NT2/D1 (cell line): ENCODE measurements at regions not wholly inside any gene's neighbourhood (a gene's known extent, or its start where the extent isn't known, plus 50 kb on each side); places are given as distances from the start of the nearest gene placed in this dataset.

Source experiments
- DNase-seq: peaks from one replicate; pipeline ENCODE4 v3.0.0-alpha.2; 2011; ENCODE audit warnings: low read depth, low spot score
- H3K27me3 ChIP-seq: 2 replicates; pipeline ENCODE4 v1.6.0; 2011; ENCODE audit warnings: mild to moderate bottlenecking; ENCODE audit not compliant: insufficient read length, insufficient read depth
- H3K36me3 ChIP-seq: 2 replicates; pipeline ENCODE4 v1.6.1; 2011; ENCODE audit warnings: mild to moderate bottlenecking, low read length, mixed read lengths; ENCODE audit not compliant: insufficient read depth, insufficient read length
- H3K4me1 ChIP-seq: 2 replicates; pipeline ENCODE4 v1.5.1; 2011; ENCODE audit not compliant: insufficient read depth, insufficient read length
- H3K4me3 ChIP-seq: 2 replicates; pipeline ENCODE4 v1.5.1; 2011; ENCODE audit warnings: low read depth; ENCODE audit not compliant: insufficient read length
- H3K9ac ChIP-seq: 2 replicates; pipeline ENCODE4 v1.6.0; 2011; ENCODE audit warnings: low read depth; ENCODE audit not compliant: insufficient read length
- H3K9me3 ChIP-seq: 2 replicates; pipeline ENCODE4 v1.5.1; 2011; ENCODE audit warnings: mild to moderate bottlenecking, low read length; ENCODE audit not compliant: insufficient read depth
- SUZ12 ChIP-seq: IDR thresholded peaks from 2 replicates; pipeline ENCODE4 v1.6.1; 2011; ENCODE audit not compliant: insufficient read length, insufficient read depth; ENCODE audit errors: extremely low read depth
- YY1 ChIP-seq: IDR thresholded peaks from 2 replicates; pipeline ENCODE4 v1.6.1; 2011; ENCODE audit not compliant: insufficient read length, insufficient read depth
- ZNF274 ChIP-seq: IDR thresholded peaks from 2 replicates; pipeline ENCODE4 v1.6.1; 2011; ENCODE audit warnings: mild to moderate bottlenecking, low read depth, low read length

GRCh38 chr5:85108471-85108870 is 723.8 kb upstream of the EDIL3 start:
- Histone ChIP-seq H3K27me3 (no peaks in the 10 kb centered on the region), H3K36me3 (no peaks in the 10 kb centered on the region), H3K4me3 (no peak overlapping the region), H3K4me1 (no peaks in the 10 kb centered on the region), H3K9ac (no peak overlapping the region), H3K9me3 (no peaks in the 10 kb centered on the region)
- no peak for TF ChIP-seq YY1
- no peak for TF ChIP-seq SUZ12
- TF ChIP-seq ZNF274: no peak
- DNase-seq: no peak

- DNase-seq: no peak
- TF ChIP-seq ZNF274 (no peak), YY1 (no peak), SUZ12 (no peak)
- H3K4me3 ChIP-seq: no peak overlapping the region
- no peak overlapping the region for H3K9ac ChIP-seq
- no peaks in the 10 kb centered on the region for H3K36me3 ChIP-seq
- no peaks in the 10 kb centered on the region for H3K27me3 ChIP-seq
- H3K4me1 ChIP-seq: no peaks in the 10 kb centered on the region
- H3K9me3 ChIP-seq: no peaks in the 10 kb centered on the region
These were observed 724.9 kb upstream of the EDIL3 start for GRCh38 chr5:85109616-85110015.

- H3K9me3 ChIP-seq: no peaks in the 10 kb centered on the region
- H3K27me3 ChIP-seq: no peaks in the 10 kb centered on the region
- H3K36me3 ChIP-seq: no peaks in the 10 kb centered on the region
- TF ChIP-seq ZNF274: no peak
- TF ChIP-seq YY1: no peak
- no peak for TF ChIP-seq SUZ12
- no peak for DNase-seq
- no peaks in the 10 kb centered on the region for H3K4me1 ChIP-seq
- H3K4me3 ChIP-seq: no peak overlapping the region
- no peak overlapping the region for H3K9ac ChIP-seq
These were observed 747.6 kb upstream of the EDIL3 start for GRCh38 chr5:85132269-85132668.

- no peak for TF ChIP-seq SUZ12
- TF ChIP-seq ZNF274: no peak
- TF ChIP-seq YY1: no peak
These were observed 755.8 kb upstream of the EDIL3 start for GRCh38 chr5:85140471-85140870.

GRCh38 chr5:85143138-85143537 is 758.5 kb upstream of the EDIL3 start:
- H3K4me1 ChIP-seq: no peaks in the 10 kb centered on the region
- H3K9ac ChIP-seq: no peak overlapping the region
- no peaks in the 10 kb centered on the region for H3K27me3 ChIP-seq
- no peaks in the 10 kb centered on the region for H3K9me3 ChIP-seq
- H3K4me3 ChIP-seq: no peak overlapping the region
- no peaks in the 10 kb centered on the region for H3K36me3 ChIP-seq
- no peak for DNase-seq
- TF ChIP-seq ZNF274 (no peak), SUZ12 (no peak), YY1 (no peak)

More at GRCh38 chr5:85140471-85140870, 755.8 kb upstream of the EDIL3 start:
- Histone ChIP-seq H3K9ac (no peak overlapping the region), H3K9me3 (no peaks in the 10 kb centered on the region), H3K27me3 (no peaks in the 10 kb centered on the region), H3K36me3 (no peaks in the 10 kb centered on the region), H3K4me3 (no peak overlapping the region), H3K4me1 (no peaks in the 10 kb centered on the region)
- DNase-seq: no peak

GRCh38 chr5:85148701-85149100 is 764.0 kb upstream of the EDIL3 start:
- TF ChIP-seq SUZ12 (no peak), YY1 (no peak), ZNF274 (no peak)
- Histone ChIP-seq H3K36me3 (no peaks in the 10 kb centered on the region), H3K27me3 (no peaks in the 10 kb centered on the region), H3K4me1 (no peaks in the 10 kb centered on the region), H3K9ac (no peak overlapping the region), H3K4me3 (no peak overlapping the region), H3K9me3 (no peaks in the 10 kb centered on the region)
- DNase-seq: no peak

- H3K9ac ChIP-seq: no peak overlapping the region
- no peaks in the 10 kb centered on the region for H3K4me1 ChIP-seq
- no peak overlapping the region for H3K4me3 ChIP-seq
- no peaks in the 10 kb centered on the region for H3K27me3 ChIP-seq
- TF ChIP-seq SUZ12 (no peak), ZNF274 (no peak), YY1 (no peak)
- no peaks in the 10 kb centered on the region for H3K9me3 ChIP-seq
- no peak for DNase-seq
- no peaks in the 10 kb centered on the region for H3K36me3 ChIP-seq
These were observed 774.7 kb upstream of the EDIL3 start for GRCh38 chr5:85159395-85159794.

- H3K4me1 ChIP-seq: no peaks in the 10 kb centered on the region
- no peak overlapping the region for H3K4me3 ChIP-seq
- no peaks in the 10 kb centered on the region for H3K27me3 ChIP-seq
- H3K9ac ChIP-seq: no peak overlapping the region
- TF ChIP-seq ZNF274 (no peak), SUZ12 (no peak), YY1 (no peak)
- H3K36me3 ChIP-seq: no peaks in the 10 kb centered on the region
- DNase-seq: no peak
- no peaks in the 10 kb centered on the region; the same call in 1 of the 2 replicates for H3K9me3 ChIP-seq
These were observed 783.8 kb upstream of the EDIL3 start for GRCh38 chr5:85168474-85168873.
